Naive thymus-derived CD4-positive, alpha-beta T cell (primary cell): ENCODE measurements at regions not wholly inside any gene's neighbourhood (a gene's known extent, or its start where the extent isn't known, plus 50 kb on each side); places are given as distances from the start of the nearest gene placed in this dataset.
"Not testable (repeated sequence)": the region's sequence is repeated elsewhere in the genome, so short reads cannot be mapped to it uniquely, and the experiment has no call there.

ENCODE experiments used
- ATAC-seq: fragments of 150-1000 bp; cut with Tn5 transposase; 2 replicates; pipeline ENCODE4 v1.10.0; 2021; ENCODE audit warnings: mild to moderate bottlenecking, moderate library complexity
- CTCF ChIA-PET: fragments of 350-600 bp; sonication (Branson Sonifier 250); formaldehyde crosslinking; loops from one replicate; lab custom pipeline; 2021; ENCODE audit warnings: antibody characterized with exemption; lab: Charles Lee
- POLR2A ChIA-PET: fragments of 350-600 bp; sonication (Branson Sonifier 250); formaldehyde crosslinking; loops from one replicate; lab custom pipeline; 2021; ENCODE audit warnings: antibody characterized with exemption, inconsistent platforms; lab: Charles Lee
- DNase-seq, 9 donors: peaks; one replicate each; pipeline versions ENCODE4 v3.0.0 to v3.0.0-alpha.2; 2020 to 2022; ENCODE audit warnings: mixed read lengths in 1 of 9
- H3K27ac ChIP-seq: one replicate; pipeline ENCODE4 v1.7.0; 2013; ENCODE audit warnings: mild to moderate bottlenecking, low read depth, low read length, moderate library complexity
- H3K27me3 ChIP-seq, 2 donors: one replicate each; pipeline ENCODE4 v1.7.0; 2013; ENCODE audit warnings: low read length in 2 of 2, mild to moderate bottlenecking in 2 of 2, moderate library complexity in 2 of 2; ENCODE audit not compliant: control insufficient read depth in 2 of 2, insufficient read depth in 2 of 2
- H3K36me3 ChIP-seq, 3 experiments: 1 replicate in 2 of 3; 2 replicates in 1 of 3; pipeline ENCODE4 v1.7.0; 2013; ENCODE audit warnings: low read length in 3 of 3, mild to moderate bottlenecking in 3 of 3, moderate library complexity in 1 of 3; ENCODE audit not compliant: insufficient read depth in 3 of 3, control insufficient read depth in 2 of 3
- H3K4me1 ChIP-seq, 2 donors: one replicate each; pipeline ENCODE4 v1.7.0; 2013; ENCODE audit warnings: low read length in 2 of 2, mild to moderate bottlenecking in 2 of 2, moderate library complexity in 1 of 2; ENCODE audit not compliant: control insufficient read depth in 2 of 2, insufficient read depth in 2 of 2
- H3K4me3 ChIP-seq: 2 replicates; pipeline ENCODE4 v1.7.0; 2013; ENCODE audit warnings: mild to moderate bottlenecking, low read length
- H3K9me3 ChIP-seq, 3 experiments: 1 replicate in 2 of 3; 2 replicates in 1 of 3; pipeline ENCODE4 v1.7.0; 2013; ENCODE audit warnings: low read length in 3 of 3; ENCODE audit not compliant: control insufficient read depth in 2 of 3
- H3K27ac Mint-ChIP-seq, 9 donors: one replicate each; pipeline ENCODE4 v1.8.0; 2020 to 2022; ENCODE audit warnings: mixed read lengths in 9 of 9, mild to moderate bottlenecking in 8 of 9, moderate library complexity in 5 of 9, inconsistent platforms in 2 of 9
- H3K27me3 Mint-ChIP-seq, 5 donors: one replicate each; pipeline ENCODE4 v1.8.0; 2021 to 2022; ENCODE audit warnings: mixed read lengths in 5 of 5, mild to moderate bottlenecking in 1 of 5
- H3K36me3 Mint-ChIP-seq, 5 donors: one replicate each; pipeline ENCODE4 v1.8.0; 2020 to 2022; ENCODE audit warnings: mixed read lengths in 5 of 5, mild to moderate bottlenecking in 3 of 5, inconsistent platforms in 1 of 5
- H3K4me1 Mint-ChIP-seq, 7 donors: one replicate each; pipeline ENCODE4 v1.8.0; 2020 to 2022; ENCODE audit warnings: mixed read lengths in 7 of 7, mild to moderate bottlenecking in 3 of 7, inconsistent platforms in 1 of 7
- H3K4me3 Mint-ChIP-seq, 10 donors: one replicate each; pipeline ENCODE4 v1.8.0; 2020 to 2022; ENCODE audit warnings: mild to moderate bottlenecking in 10 of 10, mixed read lengths in 10 of 10, moderate library complexity in 6 of 10, inconsistent platforms in 2 of 10
- H3K9me3 Mint-ChIP-seq, 11 donors: one replicate each; pipeline ENCODE4 v1.8.0; 2020 to 2022; ENCODE audit warnings: mixed read lengths in 11 of 11, mild to moderate bottlenecking in 4 of 11, inconsistent platforms in 1 of 11, moderate library complexity in 1 of 11
- intact Hi-C, 2 donors: fragments of 100-400 bp; cut with micrococcal nuclease; formaldehyde crosslinking; loops; one replicate each; pipeline ENCODE4 v1.15.1; 2023

GRCh38 chr3:75332090-75332489 is 332.0 kb upstream of the FRG2C start:
- H3K27me3 ChIP-seq, intact Hi-C loops, H3K27ac ChIP-seq, H3K4me1 ChIP-seq, H3K4me3 ChIP-seq, CTCF ChIA-PET, H3K36me3 Mint-ChIP-seq, H3K9me3 ChIP-seq, H3K9me3 Mint-ChIP-seq, DNase-seq, ATAC-seq, H3K4me1 Mint-ChIP-seq, H3K4me3 Mint-ChIP-seq, H3K36me3 ChIP-seq, H3K27ac Mint-ChIP-seq, POLR2A ChIA-PET: not testable (repeated sequence)
- H3K27me3 Mint-ChIP-seq = peaks cover 0 to 13% (median 4%) of the 10 kb centered on the region in 5 donors

DNA sequence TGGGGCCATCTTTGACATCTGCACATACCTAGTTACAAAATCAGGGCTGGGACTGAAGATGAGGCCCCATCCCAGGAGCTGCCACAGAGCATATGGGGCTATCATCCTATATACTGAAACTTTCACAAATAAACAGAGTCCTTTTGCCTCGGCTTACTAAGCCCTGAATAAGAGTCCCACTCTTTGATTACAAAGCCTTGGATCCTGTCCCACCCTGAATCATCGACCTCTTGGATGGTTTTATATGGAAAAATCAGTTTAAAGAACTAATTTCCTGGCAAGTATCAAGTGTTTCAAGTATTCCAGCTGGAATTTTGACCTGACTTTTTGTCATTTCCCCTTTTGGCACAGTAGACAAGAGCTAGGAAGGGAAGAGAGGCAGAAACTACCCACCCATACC is 331.3 kb upstream of the FRG2C start:
- Mint-ChIP-seq H3K27ac (no peak overlapping the region), H3K36me3 (no peaks in the 10 kb centered on the region), H3K4me1 (no peaks in the 10 kb centered on the region), H3K9me3 (peaks cover 0 to 1% (median 0%) of the 10 kb centered on the region in 11 donors), H3K27me3 (peaks cover 0 to 12% (median 4%) of the 10 kb centered on the region in 5 donors), H3K4me3 (no peak overlapping the region)
- Histone ChIP-seq H3K4me1 (no peaks in the 10 kb centered on the region), H3K27me3 (no peaks in the 10 kb centered on the region), H3K9me3 (no peaks in the 10 kb centered on the region), H3K27ac (no peak overlapping the region), H3K4me3 (no peak overlapping the region), H3K36me3 (no peaks in the 10 kb centered on the region)
- intact Hi-C loops = no loop called here
- ChIA-PET POLR2A (no interaction called here), CTCF (no interaction called here)
- DNase-seq = no peak
- ATAC-seq = no peak

DNA sequence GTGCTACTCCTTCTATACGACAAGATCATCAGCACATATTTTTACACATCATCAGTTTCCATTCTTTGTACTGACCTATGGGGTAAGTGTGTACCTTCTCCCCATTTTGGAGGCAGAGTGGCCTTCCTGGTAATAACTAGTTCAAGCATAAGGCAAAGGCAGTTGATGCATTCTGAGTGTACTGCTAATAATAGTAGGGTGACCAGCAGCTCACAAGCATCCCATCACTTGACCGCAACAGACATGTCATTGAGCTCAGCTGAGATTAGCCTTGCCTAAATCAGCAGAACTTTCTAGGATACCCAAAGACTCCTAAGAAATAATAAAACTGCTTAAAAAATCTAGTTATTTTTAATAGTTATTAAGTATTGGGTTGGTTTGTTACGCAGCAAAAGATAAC is 329.8 kb upstream of the FRG2C start:
- intact Hi-C loops = no loop called here
- POLR2A ChIA-PET = no interaction called here
- Mint-ChIP-seq H3K9me3 (peaks cover 0 to 1% (median 0%) of the 10 kb centered on the region in 11 donors), H3K36me3 (no peaks in the 10 kb centered on the region), H3K4me3 (no peak overlapping the region), H3K4me1 (no peaks in the 10 kb centered on the region), H3K27ac (no peak overlapping the region), H3K27me3 (peaks cover 0 to 5% (median under 1%) of the 10 kb centered on the region in 5 donors)
- H3K4me1 ChIP-seq = no peaks in the 10 kb centered on the region
- H3K4me3 ChIP-seq = no peak overlapping the region
- H3K27me3 ChIP-seq = no peaks in the 10 kb centered on the region
- no peaks in the 10 kb centered on the region for H3K36me3 ChIP-seq
- DNase-seq (no peak), ATAC-seq (no peak)
- H3K27ac ChIP-seq = no peak overlapping the region
- CTCF ChIA-PET = no interaction called here
- no peaks in the 10 kb centered on the region for H3K9me3 ChIP-seq

DNA sequence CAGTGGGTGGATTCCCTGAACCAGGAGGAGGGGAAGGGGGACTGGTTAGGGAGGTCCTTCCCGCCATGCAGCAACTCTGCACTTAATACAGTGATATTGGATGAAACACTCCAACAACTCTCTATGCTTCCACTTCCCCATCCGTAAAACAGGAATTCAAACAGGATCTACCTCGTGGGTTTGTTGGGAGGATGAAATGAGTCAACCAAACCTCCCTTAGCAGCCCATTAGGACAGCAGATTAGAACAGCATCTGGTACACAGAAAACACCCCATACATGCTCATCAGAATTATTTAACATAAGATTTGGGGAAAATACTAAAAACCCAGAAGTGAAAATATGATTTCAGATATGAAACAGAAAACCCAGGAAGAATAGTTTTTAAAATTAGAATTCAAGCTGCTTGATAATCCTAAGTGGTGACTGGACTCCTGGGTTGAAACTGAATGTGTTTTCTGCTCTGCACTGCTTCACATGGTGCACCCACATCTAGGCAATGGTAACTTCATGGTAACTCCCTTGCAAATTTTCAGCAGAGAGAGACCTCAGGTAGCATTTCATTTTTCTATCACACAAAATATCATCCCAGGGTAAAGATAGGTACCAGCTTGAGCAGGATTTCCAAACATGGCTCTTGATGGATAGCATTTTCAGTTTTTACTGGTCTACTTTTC is 326.8 kb upstream of the FRG2C start:
- Mint-ChIP-seq H3K27ac (no peak overlapping the region), H3K27me3 (peaks cover 0 to 16% (median 4%) of the 10 kb centered on the region in 5 donors), H3K4me3 (no peak overlapping the region), H3K36me3 (no peaks in the 10 kb centered on the region), H3K4me1 (no peaks in the 10 kb centered on the region), H3K9me3 (peaks cover 0 to 1% (median 0%) of the 10 kb centered on the region in 11 donors)
- Histone ChIP-seq H3K27me3 (no peaks in the 10 kb centered on the region), H3K9me3 (no peaks in the 10 kb centered on the region), H3K36me3 (no peaks in the 10 kb centered on the region), H3K27ac (no peak overlapping the region), H3K4me3 (no peak overlapping the region), H3K4me1 (no peaks in the 10 kb centered on the region)
- ChIA-PET CTCF (no interaction called here), POLR2A (no interaction called here)
- ATAC-seq (no peak), DNase-seq (no peak)
- intact Hi-C loops = no loop called here

DNA sequence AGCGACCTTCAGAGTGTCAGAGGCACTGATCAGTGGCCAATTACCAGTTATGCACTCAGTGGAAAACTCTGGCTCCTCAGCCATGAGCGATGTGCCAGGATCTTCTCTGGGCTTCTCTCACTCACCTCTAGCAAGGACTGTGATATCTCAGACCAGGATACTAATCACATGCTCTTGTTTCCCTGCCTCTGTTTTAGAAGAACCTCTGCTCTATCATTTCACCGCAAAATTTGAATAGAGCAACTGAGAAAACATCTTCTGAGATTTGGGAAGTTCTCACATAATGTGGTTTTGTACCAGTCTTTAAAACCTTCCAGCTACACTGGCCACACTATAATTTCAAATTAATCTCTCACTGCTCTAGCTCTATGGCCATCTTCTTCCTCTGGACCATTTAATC is 325.8 kb upstream of the FRG2C start:
- Histone ChIP-seq H3K4me1 (no peaks in the 10 kb centered on the region), H3K36me3 (no peaks in the 10 kb centered on the region), H3K9me3 (no peaks in the 10 kb centered on the region), H3K4me3 (no peak overlapping the region), H3K27me3 (no peaks in the 10 kb centered on the region), H3K27ac (no peak overlapping the region)
- CTCF ChIA-PET = no interaction called here
- peaks cover 0 to 1% (median 0%) of the 10 kb centered on the region in 11 donors for H3K9me3 Mint-ChIP-seq
- intact Hi-C loops = no loop called here
- POLR2A ChIA-PET = no interaction called here
- no peak overlapping the region for H3K4me3 Mint-ChIP-seq
- DNase-seq (no peak), ATAC-seq (no peak)
- H3K4me1 Mint-ChIP-seq = no peaks in the 10 kb centered on the region
- H3K36me3 Mint-ChIP-seq = no peaks in the 10 kb centered on the region
- H3K27me3 Mint-ChIP-seq = peaks cover 0 to 16% (median 4%) of the 10 kb centered on the region in 5 donors
- no peak overlapping the region for H3K27ac Mint-ChIP-seq

GRCh38 chr3:75341324-75342067 is 322.6 kb upstream of the FRG2C start:
- H3K4me1 ChIP-seq = no peaks in the 10 kb centered on the region
- H3K27me3 ChIP-seq = no peaks in the 10 kb centered on the region
- no peak overlapping the region for H3K27ac Mint-ChIP-seq
- intact Hi-C loops = no loop called here
- DNase-seq = no peak
- H3K9me3 ChIP-seq = no peaks in the 10 kb centered on the region
- no peak overlapping the region for H3K4me3 ChIP-seq
- H3K4me1 Mint-ChIP-seq = no peaks in the 10 kb centered on the region
- no peaks in the 10 kb centered on the region for H3K36me3 Mint-ChIP-seq
- H3K4me3 Mint-ChIP-seq = no peak overlapping the region
- ChIA-PET CTCF (no interaction called here), POLR2A (no interaction called here)
- H3K27me3 Mint-ChIP-seq = peaks cover 0 to 18% (median 3%) of the 10 kb centered on the region in 5 donors
- H3K36me3 ChIP-seq = no peaks in the 10 kb centered on the region
- H3K9me3 Mint-ChIP-seq = peaks cover 0 to 2% (median 0%) of the 10 kb centered on the region in 11 donors
- H3K27ac ChIP-seq = no peak overlapping the region
- ATAC-seq = no peak

DNA sequence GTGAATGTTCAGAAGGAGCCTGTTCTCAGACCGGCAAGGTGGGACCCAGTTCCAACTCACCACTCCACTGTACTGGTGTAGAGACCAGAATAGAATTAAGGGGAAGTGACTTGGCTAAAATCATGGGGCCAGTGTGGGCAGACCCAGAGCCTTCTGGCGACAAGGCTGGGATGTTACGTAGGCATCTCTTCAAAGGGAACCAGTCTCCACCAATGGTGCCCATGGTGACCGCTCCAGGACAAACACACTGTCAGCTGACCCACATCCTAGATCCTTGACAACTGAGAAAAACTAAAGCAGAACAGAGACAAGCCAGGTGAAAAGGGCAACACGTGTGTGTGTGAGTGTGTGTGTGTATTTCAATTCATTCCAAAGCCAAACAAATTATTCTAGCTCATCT is 321.7 kb upstream of the FRG2C start:
- Histone ChIP-seq H3K9me3 (no peaks in the 10 kb centered on the region), H3K27ac (no peak overlapping the region), H3K27me3 (no peaks in the 10 kb centered on the region), H3K4me1 (no peaks in the 10 kb centered on the region), H3K4me3 (no peak overlapping the region), H3K36me3 (no peaks in the 10 kb centered on the region)
- POLR2A ChIA-PET = no interaction called here
- Mint-ChIP-seq H3K36me3 (no peaks in the 10 kb centered on the region), H3K4me1 (no peaks in the 10 kb centered on the region), H3K27ac (no peak overlapping the region), H3K9me3 (peaks cover 0 to 2% (median 0%) of the 10 kb centered on the region in 11 donors), H3K4me3 (no peak overlapping the region), H3K27me3 (peaks cover 0 to 18% (median 3%) of the 10 kb centered on the region in 5 donors)
- CTCF ChIA-PET = no interaction called here
- ATAC-seq = peak; percentile 60
- intact Hi-C loops = no loop called here
- DNase-seq = no peak
